ENCODE measurements at regions not wholly inside any gene's neighbourhood (a gene's known extent, or its start where the extent isn't known, plus 50 kb on each side); places are given as distances from the start of the nearest gene placed in this dataset.

GRCh38 chr15:95563634-95564033 is 766.9 kb upstream of the NR2F2 start:
- Histone ChIP-seq H3K4me3 (ENCODE audit: severe bottlenecking) (no peak overlapping the region), H3K27ac (ENCODE audit: poor library complexity, severe bottlenecking) (no peak overlapping the region), H3K27me3 (ENCODE audit: insufficient read depth, poor library complexity, severe bottlenecking) (no peaks in the 10 kb centered on the region), H3K4me1 (ENCODE audit: insufficient read depth, poor library complexity, severe bottlenecking) (peaks cover 17% of the 10 kb centered on the region), H3K9me3 (ENCODE audit: severe bottlenecking) (no peaks in the 10 kb centered on the region), H3K36me3 (ENCODE audit: low read depth) (no peaks in the 10 kb centered on the region; the same call in 1 of the 2 replicates)
- ATAC-seq (ENCODE audit: low read depth) (no peak), DNase-seq (ENCODE audit: low spot score) (no peak)
- TF ChIP-seq CTCF (IDR thresholded peaks at IDR 0.05; ENCODE audit: poor library complexity, severe bottlenecking): no peak

- Histone ChIP-seq H3K27me3 (ENCODE audit: insufficient read depth, poor library complexity, severe bottlenecking) (no peaks in the 10 kb centered on the region), H3K4me1 (ENCODE audit: insufficient read depth, poor library complexity, severe bottlenecking) (peaks cover 3% of the 10 kb centered on the region), H3K27ac (ENCODE audit: poor library complexity, severe bottlenecking) (no peak overlapping the region), H3K4me3 (ENCODE audit: severe bottlenecking) (no peak overlapping the region), H3K36me3 (ENCODE audit: low read depth) (no peaks in the 10 kb centered on the region), H3K9me3 (ENCODE audit: severe bottlenecking) (no peaks in the 10 kb centered on the region)
- ATAC-seq (ENCODE audit: low read depth): no peak
- DNase-seq (ENCODE audit: low spot score): no peak
- no peak for TF ChIP-seq CTCF (IDR thresholded peaks at IDR 0.05; ENCODE audit: poor library complexity, severe bottlenecking)
Observed at GRCh38 chr15:95565016-95565600, 765.4 kb upstream of the NR2F2 start.

- Histone ChIP-seq H3K9me3 (ENCODE audit: severe bottlenecking) (no peaks in the 10 kb centered on the region), H3K27ac (ENCODE audit: poor library complexity, severe bottlenecking) (no peak overlapping the region), H3K27me3 (ENCODE audit: insufficient read depth, poor library complexity, severe bottlenecking) (no peaks in the 10 kb centered on the region), H3K4me3 (ENCODE audit: severe bottlenecking) (no peak overlapping the region), H3K4me1 (ENCODE audit: insufficient read depth, poor library complexity, severe bottlenecking) (no peaks in the 10 kb centered on the region), H3K36me3 (ENCODE audit: low read depth) (no peaks in the 10 kb centered on the region)
- no peak for TF ChIP-seq CTCF (IDR thresholded peaks at IDR 0.05; ENCODE audit: poor library complexity, severe bottlenecking)
- no peak for DNase-seq (ENCODE audit: low spot score)
- no peak for ATAC-seq (ENCODE audit: low read depth)
Observed at GRCh38 chr15:95565690-95566089, 764.8 kb upstream of the NR2F2 start.

- Histone ChIP-seq H3K4me1 (ENCODE audit: insufficient read depth, poor library complexity, severe bottlenecking) (no peaks in the 10 kb centered on the region), H3K9me3 (ENCODE audit: severe bottlenecking) (no peaks in the 10 kb centered on the region), H3K27ac (ENCODE audit: poor library complexity, severe bottlenecking) (no peak overlapping the region), H3K36me3 (ENCODE audit: low read depth) (no peaks in the 10 kb centered on the region), H3K4me3 (ENCODE audit: severe bottlenecking) (no peak overlapping the region), H3K27me3 (ENCODE audit: insufficient read depth, poor library complexity, severe bottlenecking) (no peaks in the 10 kb centered on the region)
- no peak for TF ChIP-seq CTCF (IDR thresholded peaks at IDR 0.05; ENCODE audit: poor library complexity, severe bottlenecking)
- no peak for ATAC-seq (ENCODE audit: low read depth)
- no peak for DNase-seq (ENCODE audit: low spot score)
Observed at GRCh38 chr15:95567686-95568085, 762.8 kb upstream of the NR2F2 start.

- ATAC-seq (ENCODE audit: low read depth) (no peak), DNase-seq (ENCODE audit: low spot score) (no peak)
- TF ChIP-seq CTCF (IDR thresholded peaks at IDR 0.05; ENCODE audit: poor library complexity, severe bottlenecking): no peak
- Histone ChIP-seq H3K27me3 (ENCODE audit: insufficient read depth, poor library complexity, severe bottlenecking) (no peaks in the 10 kb centered on the region), H3K27ac (ENCODE audit: poor library complexity, severe bottlenecking) (no peak overlapping the region), H3K36me3 (ENCODE audit: low read depth) (no peaks in the 10 kb centered on the region), H3K4me1 (ENCODE audit: insufficient read depth, poor library complexity, severe bottlenecking) (no peaks in the 10 kb centered on the region), H3K4me3 (ENCODE audit: severe bottlenecking) (no peak overlapping the region), H3K9me3 (ENCODE audit: severe bottlenecking) (no peaks in the 10 kb centered on the region)
Observed at GRCh38 chr15:95574053-95574452, 756.4 kb upstream of the NR2F2 start.
